ENCODE measurements at regions not wholly inside any gene's neighbourhood (a gene's known extent, or its start where the extent isn't known, plus 50 kb on each side); places are given as distances from the start of the nearest gene placed in this dataset.
"Not testable (repeated sequence)": the region's sequence is repeated elsewhere in the genome, so short reads cannot be mapped to it uniquely, and the experiment has no call there.

GRCh38 chrX:45806410-45807121 lies 605.9 kb upstream of the DIPK2B start:
- peak; percentile 53 for DNase-seq (ENCODE audit: low read depth)
- Histone ChIP-seq H3K4me3 (ENCODE audit: low read depth, low read length) (no peak overlapping the region), H3K27me3 (ENCODE audit: control insufficient read depth, insufficient read depth, low read length) (no peaks in the 10 kb centered on the region), H3K36me3 (ENCODE audit: control insufficient read depth, insufficient read depth, low read length) (no peaks in the 10 kb centered on the region)
- TF ChIP-seq CTCF (IDR thresholded peaks at IDR 0.05; ENCODE audit: insufficient read depth, low read length, poor library complexity, severe bottlenecking), result no peak

- no peaks in the 10 kb centered on the region for H3K36me3 ChIP-seq (ENCODE audit: control insufficient read depth, insufficient read depth, low read length)
- no peak for DNase-seq (ENCODE audit: low read depth)
- no peaks in the 10 kb centered on the region for H3K27me3 ChIP-seq (ENCODE audit: control insufficient read depth, insufficient read depth, low read length)
- H3K4me3 ChIP-seq (ENCODE audit: low read depth, low read length), result no peak overlapping the region
- TF ChIP-seq CTCF (IDR thresholded peaks at IDR 0.05; ENCODE audit: insufficient read depth, low read length, poor library complexity, severe bottlenecking), result no peak
Observed at GRCh38 chrX:45804276-45804675, 603.6 kb upstream of the DIPK2B start.

GRCh38 chrX:45803383-45803921 lies 602.8 kb upstream of the DIPK2B start:
- Histone ChIP-seq H3K36me3 (ENCODE audit: control insufficient read depth, insufficient read depth, low read length) (no peaks in the 10 kb centered on the region), H3K27me3 (ENCODE audit: control insufficient read depth, insufficient read depth, low read length) (no peaks in the 10 kb centered on the region), H3K4me3 (ENCODE audit: low read depth, low read length) (no peak overlapping the region)
- DNase-seq (ENCODE audit: low read depth), result peak; percentile 63
- TF ChIP-seq CTCF (IDR thresholded peaks at IDR 0.05; ENCODE audit: insufficient read depth, low read length, poor library complexity, severe bottlenecking), result no peak

GRCh38 chrX:45801554-45801953 lies 600.9 kb upstream of the DIPK2B start:
- H3K36me3 ChIP-seq (ENCODE audit: control insufficient read depth, insufficient read depth, low read length), result no peaks in the 10 kb centered on the region
- H3K27me3 ChIP-seq (ENCODE audit: control insufficient read depth, insufficient read depth, low read length), result no peaks in the 10 kb centered on the region
- no peak for DNase-seq (ENCODE audit: low read depth)
- TF ChIP-seq CTCF (IDR thresholded peaks at IDR 0.05; ENCODE audit: insufficient read depth, low read length, poor library complexity, severe bottlenecking), result no peak
- no peak overlapping the region for H3K4me3 ChIP-seq (ENCODE audit: low read depth, low read length)

- not testable (repeated sequence) for H3K4me3 ChIP-seq (ENCODE audit: low read depth, low read length); DNase-seq (ENCODE audit: low read depth); H3K27me3 ChIP-seq (ENCODE audit: control insufficient read depth, insufficient read depth, low read length); H3K36me3 ChIP-seq (ENCODE audit: control insufficient read depth, insufficient read depth, low read length)
Observed at GRCh38 chrX:45800746-45801453, 600.2 kb upstream of the DIPK2B start.

- Histone ChIP-seq H3K36me3 (ENCODE audit: control insufficient read depth, insufficient read depth, low read length) (no peaks in the 10 kb centered on the region), H3K4me3 (ENCODE audit: low read depth, low read length) (no peak overlapping the region), H3K27me3 (ENCODE audit: control insufficient read depth, insufficient read depth, low read length) (no peaks in the 10 kb centered on the region)
- no peak for TF ChIP-seq CTCF (IDR thresholded peaks at IDR 0.05; ENCODE audit: insufficient read depth, low read length, poor library complexity, severe bottlenecking)
- DNase-seq (ENCODE audit: low read depth), result no peak
Observed at GRCh38 chrX:45799576-45799975, 598.9 kb upstream of the DIPK2B start.

Data from kidney epithelial cell (primary cell).